GM19238 (cell line): ENCODE measurements at regions not wholly inside any gene's neighbourhood (a gene's known extent, or its start where the extent isn't known, plus 50 kb on each side); places are given as distances from the start of the nearest gene placed in this dataset.

Experiments
- DNase-seq: peaks from one replicate; pipeline ENCODE4 v3.0.0; 2011; ENCODE audit warnings: low spot score; ENCODE audit not compliant: insufficient read length

- DNase-seq: no peak
Observed at GRCh38 chr2:238652771-238653157, 195.1 kb upstream of the TWIST2 start.

DNA sequence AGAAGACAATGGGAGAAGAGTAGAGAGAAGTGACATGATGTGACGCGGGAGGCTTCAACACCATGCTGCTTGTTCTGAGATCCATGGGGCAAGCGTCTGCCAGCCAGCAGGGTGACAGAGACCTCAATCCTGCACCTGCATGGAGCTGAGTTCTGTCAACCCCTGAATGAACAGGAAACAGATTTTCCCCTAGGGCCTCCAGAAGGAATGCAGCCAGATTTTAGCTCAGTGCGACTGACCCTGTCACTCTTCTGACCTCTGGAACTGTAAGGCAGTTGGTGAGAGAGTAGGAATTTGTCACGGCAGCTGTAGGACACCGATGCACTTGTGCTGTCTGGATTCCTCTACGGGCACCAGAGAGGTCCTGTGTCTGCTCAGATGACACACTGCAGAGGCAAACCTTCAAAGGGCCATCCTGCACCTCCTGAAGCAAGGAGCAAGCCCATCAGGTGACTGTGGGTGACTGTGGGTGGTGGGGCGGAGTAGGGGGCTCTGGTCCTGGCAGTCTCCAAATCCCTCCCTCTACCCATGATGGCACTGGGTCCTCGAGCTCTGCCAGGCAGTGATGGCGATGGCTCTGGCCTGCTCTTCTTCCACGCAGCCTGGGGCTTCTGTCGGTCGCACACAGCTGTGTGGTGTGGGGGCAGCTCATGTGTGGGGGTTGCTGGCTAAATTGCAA is 194.3 kb upstream of the TWIST2 start:
- DNase-seq: no peak

DNA sequence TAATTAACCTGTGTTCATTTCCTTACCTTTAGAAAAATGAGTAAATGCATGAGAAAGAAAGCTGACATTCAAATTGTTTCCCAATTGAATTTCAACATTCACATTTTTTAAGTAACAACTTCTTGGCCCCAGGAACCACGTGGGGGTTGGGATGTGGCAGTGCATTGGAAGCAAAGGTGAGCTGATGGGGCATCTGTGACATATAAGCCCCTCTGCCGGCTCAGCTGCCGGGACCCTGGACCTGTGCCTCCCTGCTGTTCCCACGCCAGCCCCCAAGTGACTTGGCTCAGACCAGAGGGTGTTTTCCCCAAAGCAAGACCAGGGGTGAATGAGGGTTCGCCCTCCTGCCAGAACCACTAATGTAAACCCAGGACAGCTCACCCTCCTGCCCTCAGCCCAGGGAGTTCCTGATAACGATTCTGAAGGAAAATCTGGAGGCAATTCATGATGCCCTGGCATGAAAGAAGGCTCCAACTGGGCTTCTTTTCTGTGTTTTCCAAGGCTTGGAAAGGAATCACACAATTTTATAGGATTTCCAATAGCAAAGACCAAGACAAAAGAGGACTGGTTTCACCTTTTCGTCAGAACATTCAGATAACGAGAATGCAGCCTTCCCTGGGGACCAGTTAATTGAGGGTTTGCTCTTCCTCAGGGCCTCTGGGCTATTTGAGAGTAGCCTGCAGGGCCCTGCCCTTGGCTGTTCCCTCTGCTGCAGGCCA is 193.2 kb upstream of the TWIST2 start:
- no peak for DNase-seq

DNA sequence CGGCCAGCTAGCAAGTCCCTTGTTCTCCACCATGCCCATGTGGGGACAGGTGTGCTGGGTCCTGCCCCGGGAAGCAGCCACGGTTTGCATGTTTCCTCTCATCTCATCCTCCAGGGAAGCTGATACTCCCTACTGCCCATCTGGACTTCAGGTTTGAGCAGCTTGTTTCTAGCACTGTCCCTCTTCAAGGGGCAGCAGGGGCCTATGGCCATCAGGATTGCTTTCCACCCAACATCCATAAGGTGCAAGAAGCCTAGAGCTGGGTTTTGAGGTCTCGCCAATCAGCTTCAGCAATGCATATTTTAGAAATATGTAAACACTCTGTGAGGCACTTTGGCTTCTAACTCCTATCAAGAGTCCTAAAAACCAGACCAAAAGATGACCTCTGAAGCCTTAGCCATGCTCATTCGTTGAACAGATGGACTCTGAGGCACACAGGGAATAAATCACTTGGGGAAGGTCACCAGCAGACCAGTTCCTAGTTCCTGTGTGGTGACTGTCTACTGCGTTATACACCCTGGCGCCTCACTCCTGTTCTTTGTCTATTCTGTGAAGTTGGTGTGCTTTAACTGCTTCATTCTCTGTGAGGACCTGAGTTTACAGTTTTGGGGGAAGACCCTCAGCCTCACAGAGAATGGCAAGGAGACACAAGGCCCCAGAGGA is 192.6 kb upstream of the TWIST2 start:
- DNase-seq: no peak

- DNase-seq: no peak
Observed at GRCh38 chr2:238655974-238656722, 191.7 kb upstream of the TWIST2 start.

DNA sequence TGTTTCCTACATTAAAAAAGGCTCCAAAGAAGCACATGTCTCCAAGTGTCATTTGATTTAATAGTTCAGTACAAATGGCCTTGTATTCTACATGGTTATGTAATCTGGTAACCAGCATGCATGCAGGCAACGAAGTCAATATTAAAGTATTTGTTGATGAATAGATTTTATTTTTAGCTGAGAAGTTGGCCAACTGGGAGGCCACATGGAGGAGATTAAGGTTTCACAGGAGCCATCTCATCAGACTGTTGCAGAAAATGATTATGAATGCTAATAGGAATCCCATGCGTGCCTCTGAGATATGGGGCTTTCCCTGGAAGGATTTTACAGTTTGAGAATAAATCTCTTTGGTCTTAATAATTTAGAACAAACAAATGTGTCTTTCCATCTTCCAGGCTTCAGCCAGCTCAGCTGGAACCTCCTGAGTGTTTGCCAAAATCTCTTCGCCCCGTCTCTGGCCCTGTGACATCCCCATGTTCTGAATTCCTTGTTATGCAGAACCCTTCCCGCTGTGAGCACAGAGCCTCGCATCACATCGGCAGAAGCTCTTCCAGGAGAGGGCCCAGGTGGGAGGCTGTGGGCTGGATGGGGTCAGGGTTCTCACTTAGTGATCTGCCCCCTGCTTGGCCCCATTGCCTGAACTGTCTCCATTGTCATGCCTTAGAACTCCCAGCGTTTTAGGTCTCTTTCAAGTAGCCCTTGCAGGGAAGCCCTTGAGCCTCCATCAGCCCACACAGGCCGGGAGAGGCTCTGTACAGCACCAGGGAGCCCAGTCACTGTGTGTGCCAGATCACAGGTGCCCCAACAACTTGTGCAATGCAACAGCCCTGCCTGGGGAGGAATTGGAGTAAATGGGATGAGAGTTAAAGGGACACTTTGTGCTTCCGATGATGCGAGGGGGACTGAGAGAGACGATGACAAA is 190.5 kb upstream of the TWIST2 start:
- DNase-seq: no peak

- no peak for DNase-seq
Observed at GRCh38 chr2:238658054-238658407, 189.9 kb upstream of the TWIST2 start.

- DNase-seq: no peak
Observed at GRCh38 chr2:238658820-238659219, 189.1 kb upstream of the TWIST2 start.

DNA sequence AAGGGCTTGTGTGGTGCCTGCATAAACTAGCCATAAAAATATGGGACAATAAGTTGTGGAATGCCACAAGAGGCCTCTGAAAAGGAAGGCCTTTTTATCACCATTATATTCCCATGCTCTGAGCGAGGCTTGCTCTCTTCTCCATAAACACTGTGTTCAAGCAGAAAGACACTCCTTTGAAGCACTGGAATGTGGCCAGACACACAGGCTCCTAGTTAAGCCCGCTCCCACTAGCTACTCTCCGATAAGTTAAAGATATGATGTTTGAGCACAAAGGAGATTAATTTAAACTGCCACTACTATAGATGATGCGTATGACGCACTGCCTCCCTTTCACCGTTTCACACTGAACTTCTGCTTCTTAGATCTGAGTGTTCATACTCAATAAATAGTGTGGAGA is 188.7 kb upstream of the TWIST2 start:
- DNase-seq: no peak

GRCh38 chr2:238663586-238663985 is 184.3 kb upstream of the TWIST2 start:
- no peak for DNase-seq

DNA sequence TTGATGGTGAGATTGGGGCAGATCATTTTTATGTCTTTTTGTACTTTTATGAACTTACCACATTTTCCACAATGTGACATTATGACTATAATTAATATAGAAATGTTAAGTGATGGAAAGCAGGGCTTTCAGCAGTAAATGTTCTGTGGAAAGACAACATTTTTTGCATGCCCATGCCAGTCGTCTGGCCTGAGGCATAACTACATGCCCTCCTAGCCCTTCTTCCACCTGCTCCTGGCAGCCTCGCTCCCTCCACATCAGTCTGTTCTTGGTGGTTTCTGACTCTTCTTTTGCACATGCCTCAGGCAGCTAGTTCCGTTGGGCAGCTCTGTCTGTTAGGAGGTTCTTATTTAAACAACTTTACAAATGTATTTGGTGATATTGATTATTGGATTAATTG is 182.0 kb upstream of the TWIST2 start:
- DNase-seq: no peak

GRCh38 chr2:238666543-238666942 is 181.3 kb upstream of the TWIST2 start:
- no peak for DNase-seq

DNA sequence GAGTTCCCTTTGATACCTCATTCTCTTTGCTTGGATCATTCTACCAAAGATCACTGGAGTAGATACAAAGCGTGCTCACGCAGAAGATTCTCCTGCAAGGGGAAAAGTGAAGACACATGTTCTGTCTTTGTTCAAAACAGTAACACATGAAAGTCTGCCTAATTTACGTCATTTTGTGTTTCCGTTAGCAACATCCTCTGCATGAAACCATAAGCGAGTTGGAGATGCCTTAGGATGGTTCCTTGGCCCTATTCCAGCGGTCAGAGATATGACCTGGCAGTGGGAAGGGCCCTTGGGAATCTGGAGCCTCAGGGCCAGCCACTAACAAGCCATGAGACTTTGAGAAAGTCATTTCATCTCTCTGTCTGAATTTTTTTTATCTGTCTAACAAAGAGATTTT is 180.9 kb upstream of the TWIST2 start:
- no peak for DNase-seq

DNA sequence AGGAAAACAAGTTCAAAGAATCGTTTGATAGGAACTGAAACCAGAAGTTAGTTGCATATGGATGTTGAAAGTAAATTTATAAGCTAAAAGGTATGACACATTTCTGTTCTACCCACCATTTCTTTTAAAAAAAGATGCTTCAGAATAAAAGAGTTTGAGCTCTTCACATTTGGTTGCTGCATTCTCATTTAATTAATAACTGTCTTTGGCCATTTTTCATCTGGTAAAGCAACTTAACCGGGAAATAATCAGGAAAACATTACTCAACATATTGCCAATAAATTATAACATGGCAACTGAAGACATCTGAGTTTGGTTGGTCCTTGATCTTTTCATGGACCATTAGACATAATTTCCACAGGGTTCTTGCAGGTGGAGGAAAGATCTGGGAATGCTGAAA is 180.2 kb upstream of the TWIST2 start:
- DNase-seq: no peak

DNA sequence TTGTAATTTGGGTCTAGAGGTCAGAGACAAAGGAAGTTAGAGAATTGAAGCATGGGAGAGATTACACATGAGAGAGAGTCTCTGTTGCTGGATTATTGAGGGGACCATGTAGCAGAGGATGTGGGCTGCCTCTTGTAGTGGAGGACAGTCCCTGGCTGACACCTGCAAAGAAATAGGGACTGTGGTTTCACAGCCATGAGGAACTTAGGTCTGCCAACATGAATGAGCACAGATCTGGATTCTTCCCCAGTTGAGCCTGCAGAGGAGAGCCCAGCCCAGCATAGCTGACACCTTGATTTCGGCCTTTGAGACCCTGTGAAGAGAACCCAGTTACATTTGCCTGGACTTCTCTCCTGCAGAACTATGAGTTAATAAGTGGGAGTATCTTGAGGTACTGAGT is 179.5 kb upstream of the TWIST2 start:
- no peak for DNase-seq

DNA sequence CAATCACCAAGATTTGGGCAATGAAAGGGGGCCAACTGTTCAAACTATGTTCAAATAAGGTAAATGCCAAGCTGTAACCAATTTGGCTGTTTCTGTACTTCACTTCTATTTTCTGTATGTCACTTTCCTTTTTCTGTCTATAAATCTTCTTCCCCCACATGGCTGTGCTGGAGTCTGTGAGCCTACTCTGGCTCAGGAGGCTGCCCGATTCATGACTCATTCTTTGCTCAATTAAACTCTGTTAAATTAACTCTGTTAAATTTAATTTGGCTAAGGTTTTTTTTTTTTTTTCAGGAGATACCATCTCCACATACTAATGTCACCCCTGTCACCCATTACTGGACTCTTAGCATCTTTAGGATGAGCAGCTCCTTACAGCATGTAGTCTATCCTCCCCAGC is 178.8 kb upstream of the TWIST2 start:
- DNase-seq: no peak

- no peak for DNase-seq
Observed at GRCh38 chr2:238669581-238670080, 178.3 kb upstream of the TWIST2 start.

- no peak for DNase-seq
Observed at GRCh38 chr2:238670111-238670585, 177.7 kb upstream of the TWIST2 start.

DNA sequence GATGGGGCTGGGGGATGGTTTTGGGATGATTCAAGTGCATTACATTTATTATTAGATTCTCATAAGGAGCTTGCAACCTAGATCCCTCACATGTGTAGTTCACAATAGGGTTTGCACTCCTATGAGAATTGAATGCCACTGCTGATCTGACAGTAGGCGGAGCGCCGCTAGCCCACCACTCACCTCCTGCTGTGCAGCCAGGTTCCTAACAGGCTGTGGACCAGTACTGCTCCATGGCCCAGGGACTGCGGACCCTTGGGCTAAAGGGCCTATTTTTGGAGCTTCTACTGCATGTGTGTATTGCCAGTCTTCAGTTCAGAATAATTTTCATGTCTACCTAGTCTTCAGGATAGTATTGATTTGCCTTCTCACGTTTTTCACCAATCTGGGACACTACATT is 165.3 kb upstream of the TWIST2 start:
- no peak for DNase-seq
